T-helper 2 cell treated with Interferon-gamma antibody and Interleukin-4, amounts not matched to agents 5 μg/mL and 100 μg/mL, for 36 hours (primary cell): ENCODE measurements at regions not wholly inside any gene's neighbourhood (a gene's known extent, or its start where the extent isn't known, plus 50 kb on each side); places are given as distances from the start of the nearest gene placed in this dataset.
"Not testable (repeated sequence)": the region's sequence is repeated elsewhere in the genome, so short reads cannot be mapped to it uniquely, and the experiment has no call there.

Experiments used
- DNase-seq: peaks from one replicate; pipeline ENCODE4 v3.0.0; 2021; ENCODE audit warnings: low spot score
- H3K27ac Mint-ChIP-seq: one replicate; pipeline ENCODE4 v1.8.0; 2021; ENCODE audit warnings: mild to moderate bottlenecking, mixed read lengths
- H3K27me3 Mint-ChIP-seq: one replicate; pipeline ENCODE4 v1.8.0; 2021; ENCODE audit warnings: low read depth, mixed read lengths
- H3K36me3 Mint-ChIP-seq: one replicate; pipeline ENCODE4 v1.8.0; 2021; ENCODE audit warnings: low read depth, mixed read lengths
- H3K4me1 Mint-ChIP-seq: one replicate; pipeline ENCODE4 v1.8.0; 2021; ENCODE audit warnings: low read depth, mixed read lengths
- H3K4me3 Mint-ChIP-seq: one replicate; pipeline ENCODE4 v1.8.0; 2022; ENCODE audit warnings: mild to moderate bottlenecking, moderate library complexity, mixed read lengths
- H3K9me3 Mint-ChIP-seq: one replicate; pipeline ENCODE4 v1.8.0; 2021; ENCODE audit warnings: mixed read lengths

- not testable (repeated sequence) for H3K27ac Mint-ChIP-seq, DNase-seq, H3K4me1 Mint-ChIP-seq, H3K36me3 Mint-ChIP-seq, H3K4me3 Mint-ChIP-seq, H3K27me3 Mint-ChIP-seq
- H3K9me3 Mint-ChIP-seq: peaks cover 21% of the 10 kb centered on the region
These were observed 95.3 kb upstream of the ATF7IP2 start for GRCh38 chr16:10290467-10291105.

DNA sequence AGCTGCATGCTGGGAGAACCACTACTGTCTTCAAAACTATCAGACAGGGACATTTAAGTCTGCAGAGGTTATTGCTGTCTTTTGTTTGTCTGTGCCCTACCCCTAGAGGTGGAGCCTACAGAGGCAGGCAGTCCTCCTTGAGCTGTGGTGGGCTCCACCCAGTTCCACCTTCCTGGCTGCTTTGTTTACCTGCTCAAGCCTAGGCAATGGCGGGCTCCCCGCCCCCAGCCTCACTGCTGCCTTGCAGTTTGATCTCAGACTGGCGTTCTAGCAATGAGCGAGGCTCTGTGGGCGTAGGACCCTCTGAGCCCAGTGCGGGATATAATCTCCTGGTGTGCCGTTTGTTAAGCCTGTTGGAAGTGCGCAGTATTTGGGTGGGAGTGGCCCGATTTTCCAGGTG is 93.7 kb upstream of the ATF7IP2 start:
- not testable (repeated sequence) for H3K4me3 Mint-ChIP-seq, H3K36me3 Mint-ChIP-seq, H3K27ac Mint-ChIP-seq

GRCh38 chr16:10292976-10293375 is 92.9 kb upstream of the ATF7IP2 start:
- not testable (repeated sequence) for H3K27me3 Mint-ChIP-seq, H3K4me1 Mint-ChIP-seq, DNase-seq, H3K27ac Mint-ChIP-seq, H3K36me3 Mint-ChIP-seq, H3K4me3 Mint-ChIP-seq
- H3K9me3 Mint-ChIP-seq: peaks cover 21% of the 10 kb centered on the region

More for the DNA sequence above, 93.7 kb upstream of the ATF7IP2 start:
- DNase-seq, H3K27me3 Mint-ChIP-seq, H3K4me1 Mint-ChIP-seq: not testable (repeated sequence)
- peaks cover 21% of the 10 kb centered on the region for H3K9me3 Mint-ChIP-seq

DNA sequence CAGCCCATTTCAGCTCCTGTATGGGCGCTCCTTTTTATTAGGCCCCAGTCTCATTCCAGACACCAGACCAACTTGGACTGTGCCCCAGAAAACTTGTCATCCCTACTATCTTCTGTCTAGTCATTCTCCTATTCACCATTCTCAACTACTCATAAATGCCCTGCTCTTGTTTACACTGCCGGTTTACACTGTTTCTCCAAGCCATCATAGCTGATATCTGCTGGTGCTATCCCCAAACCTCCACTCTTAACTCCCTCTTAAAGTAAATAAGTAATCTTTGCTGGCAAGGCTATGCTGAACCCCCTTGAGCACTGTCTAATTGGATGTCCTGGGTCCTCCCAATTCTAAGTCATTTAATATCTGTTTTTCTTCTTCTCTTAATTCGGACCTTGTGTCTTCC is 91.7 kb upstream of the ATF7IP2 start:
- H3K27ac Mint-ChIP-seq, H3K36me3 Mint-ChIP-seq, DNase-seq, H3K4me3 Mint-ChIP-seq, H3K27me3 Mint-ChIP-seq, H3K4me1 Mint-ChIP-seq: not testable (repeated sequence)
- peaks cover 21% of the 10 kb centered on the region for H3K9me3 Mint-ChIP-seq

DNA sequence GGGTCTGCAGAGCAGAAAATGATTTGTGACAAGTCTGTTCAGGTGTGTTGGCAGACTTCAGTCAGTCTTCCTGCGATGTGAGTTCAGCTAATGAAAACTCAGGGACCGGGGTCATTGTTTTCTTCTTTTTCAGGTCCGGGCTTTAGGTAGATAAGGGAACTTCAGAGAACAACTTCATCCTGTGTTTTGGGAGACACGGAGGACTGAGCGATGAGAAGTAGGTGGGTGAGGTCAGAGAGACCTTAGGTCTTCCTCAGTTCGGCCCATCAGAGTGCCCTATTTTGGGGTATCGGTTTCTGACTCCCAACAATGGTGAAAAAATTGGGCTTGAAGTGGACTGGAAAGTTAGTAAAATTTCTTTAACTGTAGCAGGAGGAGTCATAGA is 88.9 kb upstream of the ATF7IP2 start:
- H3K27ac Mint-ChIP-seq: no peak overlapping the region
- H3K36me3 Mint-ChIP-seq: no peaks in the 10 kb centered on the region
- no peak overlapping the region for H3K4me3 Mint-ChIP-seq
- no peaks in the 10 kb centered on the region for H3K27me3 Mint-ChIP-seq
- peaks cover 17% of the 10 kb centered on the region for H3K9me3 Mint-ChIP-seq
- no peaks in the 10 kb centered on the region for H3K4me1 Mint-ChIP-seq
- no peak for DNase-seq

DNA sequence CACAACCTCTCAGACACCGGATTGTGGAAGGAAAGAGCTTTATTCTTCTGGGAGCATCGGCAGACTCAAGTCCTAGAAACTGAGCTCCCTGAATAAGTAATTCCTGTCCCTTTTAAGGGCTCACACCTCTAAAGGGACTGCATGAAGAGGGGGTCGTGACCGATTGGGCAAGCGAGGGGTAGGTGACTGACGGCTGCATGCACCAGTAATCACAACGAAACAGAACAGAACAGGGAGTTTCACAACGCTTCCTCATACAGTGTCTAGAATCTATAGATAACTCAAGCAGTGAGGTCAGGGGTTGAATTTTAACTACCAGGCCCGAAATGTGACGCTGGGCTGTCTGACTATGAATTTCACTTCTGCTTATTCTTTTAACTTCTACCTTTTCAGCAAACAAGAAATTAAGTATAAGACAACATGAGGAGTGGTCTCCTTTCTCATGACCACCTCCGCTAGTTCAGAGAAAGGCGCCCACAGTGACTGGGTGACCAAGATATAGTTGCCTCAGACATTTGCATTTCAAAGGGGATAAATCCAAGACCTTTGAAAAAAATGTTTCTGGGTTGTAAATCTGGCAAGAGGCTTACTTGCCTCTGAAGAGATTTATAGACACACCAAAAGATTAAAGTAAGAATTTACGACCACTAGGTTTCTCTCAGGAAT is 88.4 kb upstream of the ATF7IP2 start:
- DNase-seq: no peak
- Mint-ChIP-seq H3K4me1 (no peaks in the 10 kb centered on the region), H3K4me3 (no peak overlapping the region), H3K36me3 (no peaks in the 10 kb centered on the region), H3K27ac (no peak overlapping the region), H3K9me3 (peaks cover 17% of the 10 kb centered on the region), H3K27me3 (no peaks in the 10 kb centered on the region)

DNA sequence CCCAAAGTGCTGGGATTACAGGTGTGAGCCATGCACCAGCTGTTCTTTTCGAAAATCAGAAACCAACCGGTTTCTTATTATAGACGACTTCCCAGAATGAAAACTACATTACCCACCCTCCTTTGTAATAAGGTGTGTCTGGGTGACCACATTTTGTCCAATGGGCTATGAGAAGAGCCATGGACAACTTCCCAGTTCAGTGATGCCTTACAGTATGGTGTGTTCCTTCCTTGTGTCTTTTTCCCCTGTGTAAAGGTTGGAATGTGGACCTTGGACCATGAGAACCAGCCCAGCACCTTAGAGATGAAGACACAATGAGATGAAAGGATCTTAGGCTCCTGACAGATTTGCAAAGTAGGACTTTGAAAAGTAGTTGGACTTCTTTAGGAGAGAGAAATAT is 85.0 kb upstream of the ATF7IP2 start:
- Mint-ChIP-seq H3K27me3 (no peaks in the 10 kb centered on the region), H3K27ac (no peak overlapping the region), H3K4me3 (no peak overlapping the region), H3K4me1 (no peaks in the 10 kb centered on the region), H3K36me3 (no peaks in the 10 kb centered on the region), H3K9me3 (no peaks in the 10 kb centered on the region)
- DNase-seq: no peak

DNA sequence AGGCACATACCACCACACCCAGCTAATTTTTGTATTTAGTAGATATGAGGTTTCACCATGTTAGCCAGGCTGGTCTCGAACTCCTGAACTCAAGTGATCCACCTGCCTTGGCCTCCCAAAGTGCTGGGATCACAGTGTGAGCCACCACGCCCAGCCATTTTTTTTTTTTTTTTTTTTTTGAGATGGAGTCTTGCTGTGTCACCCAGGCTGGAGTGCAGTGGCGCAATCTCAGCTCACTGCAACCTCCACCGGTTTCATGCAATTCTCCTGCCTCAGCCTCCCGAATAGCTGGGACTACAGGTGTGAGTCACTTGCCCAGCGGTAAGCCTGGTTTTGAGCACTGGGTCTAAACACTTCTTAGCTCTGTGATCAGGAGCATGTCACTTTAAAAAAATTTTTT is 84.3 kb upstream of the ATF7IP2 start:
- not testable (repeated sequence) for H3K4me3 Mint-ChIP-seq, H3K9me3 Mint-ChIP-seq, DNase-seq, H3K27me3 Mint-ChIP-seq, H3K36me3 Mint-ChIP-seq, H3K27ac Mint-ChIP-seq, H3K4me1 Mint-ChIP-seq

DNA sequence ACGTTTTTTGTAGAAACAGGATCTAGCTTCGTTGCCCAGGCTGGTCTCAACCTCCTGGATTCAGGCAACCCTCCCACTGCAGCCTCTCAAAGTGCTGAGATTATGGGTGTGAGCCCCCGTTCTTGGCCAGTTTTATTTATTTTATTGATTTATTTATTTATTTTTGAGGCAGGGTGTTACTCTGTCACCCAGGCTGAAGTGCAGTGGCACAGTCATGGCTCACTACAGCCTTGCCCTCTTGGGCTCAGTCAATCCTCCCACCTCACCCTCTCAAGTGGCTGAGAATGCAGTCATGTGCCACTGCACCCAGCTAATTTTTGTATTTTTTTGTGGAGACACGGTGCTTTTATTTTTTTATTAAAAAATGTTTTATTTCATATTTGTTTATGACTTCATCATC is 79.9 kb upstream of the ATF7IP2 start:
- H3K27me3 Mint-ChIP-seq: no peaks in the 10 kb centered on the region
- H3K9me3 Mint-ChIP-seq: no peaks in the 10 kb centered on the region
- no peaks in the 10 kb centered on the region for H3K4me1 Mint-ChIP-seq
- H3K27ac Mint-ChIP-seq: no peak overlapping the region
- DNase-seq: no peak
- H3K36me3 Mint-ChIP-seq: no peaks in the 10 kb centered on the region
- no peak overlapping the region for H3K4me3 Mint-ChIP-seq

DNA sequence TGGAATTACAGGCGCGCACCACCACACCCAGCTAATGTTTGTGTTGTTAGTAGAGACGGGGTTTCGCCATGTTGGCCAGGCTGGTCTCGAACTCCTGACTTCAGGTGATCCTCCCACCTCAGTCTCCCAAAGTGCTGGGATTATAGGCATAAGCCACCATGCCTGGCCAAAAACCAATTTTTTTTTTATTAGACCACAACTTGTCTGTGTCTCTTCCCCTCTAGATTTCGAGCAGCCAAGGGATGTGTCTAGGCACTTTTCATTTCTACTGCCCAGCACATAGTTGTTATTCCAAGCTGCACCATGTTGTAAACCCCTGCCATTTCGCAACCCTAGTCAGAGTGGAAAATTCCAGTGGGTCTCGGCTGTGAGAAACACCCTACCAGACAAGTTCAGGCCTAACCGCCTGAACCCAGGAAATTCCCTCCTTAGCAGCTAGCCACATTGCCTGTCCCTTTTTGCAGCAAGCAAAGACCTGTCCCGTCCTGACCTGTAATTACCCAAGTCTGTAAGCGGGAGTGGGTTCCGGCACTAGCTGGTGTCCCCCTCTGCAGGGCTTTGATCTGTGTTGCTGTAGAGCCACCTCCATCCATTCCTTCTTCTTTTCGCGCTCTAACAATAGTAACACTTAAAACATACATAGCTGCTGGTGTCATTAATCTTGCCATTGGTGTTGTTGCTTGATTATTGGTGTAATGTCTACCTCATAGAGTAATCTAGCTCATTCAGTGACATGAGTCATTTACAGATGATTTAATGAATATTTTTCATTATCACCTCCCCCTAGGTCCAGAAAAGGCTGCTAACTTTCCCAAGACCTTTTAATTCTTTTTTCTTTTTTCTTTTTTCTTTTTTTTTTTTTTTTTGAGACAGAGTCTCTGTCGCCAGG is 77.3 kb upstream of the ATF7IP2 start:
- Mint-ChIP-seq H3K27ac (no peak overlapping the region), H3K4me3 (no peak overlapping the region), H3K4me1 (peaks cover 7% of the 10 kb centered on the region), H3K27me3 (no peaks in the 10 kb centered on the region), H3K9me3 (no peaks in the 10 kb centered on the region), H3K36me3 (no peaks in the 10 kb centered on the region)
- no peak for DNase-seq

DNA sequence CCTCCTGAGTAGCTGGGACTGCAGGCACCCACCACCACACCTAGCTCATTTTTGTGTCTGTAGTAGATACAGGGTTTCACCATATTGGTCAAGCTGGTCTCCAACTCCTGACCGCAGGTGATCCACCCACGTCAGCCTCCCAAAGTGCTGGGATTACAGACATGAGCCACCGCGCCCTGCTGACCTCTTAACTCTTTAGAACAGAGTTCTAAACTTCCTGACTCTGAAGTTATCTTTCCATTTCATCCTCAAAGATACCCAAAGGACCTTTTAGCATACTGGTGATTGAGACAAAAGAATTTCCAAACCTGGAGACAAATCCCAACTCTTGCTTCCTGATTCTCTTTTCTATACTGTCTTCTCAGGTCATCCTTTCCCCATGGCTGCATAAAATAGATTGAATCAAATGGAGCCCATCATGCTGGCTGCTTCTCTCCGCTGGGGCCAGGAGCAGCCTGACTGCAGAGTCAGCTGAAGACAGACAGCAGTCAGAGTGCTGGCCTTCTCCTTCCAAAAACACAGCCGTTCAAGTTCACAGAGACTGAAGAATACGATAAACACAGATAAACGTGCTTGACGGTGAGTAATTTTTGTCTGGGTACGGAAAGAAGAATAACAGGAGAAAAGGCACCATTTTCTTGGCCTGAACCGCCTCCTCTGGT is 76.5 kb upstream of the ATF7IP2 start:
- peaks cover 7% of the 10 kb centered on the region for H3K4me1 Mint-ChIP-seq
- no peaks in the 10 kb centered on the region for H3K36me3 Mint-ChIP-seq
- no peak overlapping the region for H3K27ac Mint-ChIP-seq
- no peaks in the 10 kb centered on the region for H3K9me3 Mint-ChIP-seq
- DNase-seq: no peak
- no peaks in the 10 kb centered on the region for H3K27me3 Mint-ChIP-seq
- H3K4me3 Mint-ChIP-seq: no peak overlapping the region

GRCh38 chr16:10312008-10312407 is 73.9 kb upstream of the ATF7IP2 start:
- Mint-ChIP-seq H3K27ac (no peak overlapping the region), H3K4me3 (no peak overlapping the region), H3K36me3 (no peaks in the 10 kb centered on the region), H3K27me3 (no peaks in the 10 kb centered on the region), H3K9me3 (no peaks in the 10 kb centered on the region), H3K4me1 (peaks cover 11% of the 10 kb centered on the region)
- no peak for DNase-seq

- Mint-ChIP-seq H3K4me1 (peaks cover 11% of the 10 kb centered on the region), H3K27ac (no peak overlapping the region), H3K4me3 (no peak overlapping the region), H3K36me3 (no peaks in the 10 kb centered on the region), H3K27me3 (no peaks in the 10 kb centered on the region), H3K9me3 (no peaks in the 10 kb centered on the region)
- no peak for DNase-seq
These were observed 72.8 kb upstream of the ATF7IP2 start for GRCh38 chr16:10312784-10313724.
